DOHH2 (cell line): ENCODE measurements at regions not wholly inside any gene's neighbourhood (a gene's known extent, or its start where the extent isn't known, plus 50 kb on each side); places are given as distances from the start of the nearest gene placed in this dataset.

ENCODE experiments used
- EZH2phosphoT487 ChIP-seq: fragments of 200-600 bp; sonication (generic); IDR thresholded peaks from 2 replicates; pipeline ENCODE4 v1.6.1; 2017; ENCODE audit warnings: borderline replicate concordance, mild to moderate bottlenecking, antibody characterized with exemption, low read length, moderate library complexity, mixed read lengths
- TF ChIP-seq, protein P1 (sequence below): fragments of 200-600 bp; sonication (generic); IDR thresholded peaks from one replicate; pipeline ENCODE4 v1.5.1; 2014; ENCODE audit warnings: antibody characterized with exemption, mild to moderate bottlenecking, low read depth, low read length; ENCODE audit not compliant: poor library complexity, severe bottlenecking

GRCh38 chr13:19074519-19074918 lies 107.1 kb downstream of the TUBA3C start:
- TF ChIP-seq, protein P1, sequence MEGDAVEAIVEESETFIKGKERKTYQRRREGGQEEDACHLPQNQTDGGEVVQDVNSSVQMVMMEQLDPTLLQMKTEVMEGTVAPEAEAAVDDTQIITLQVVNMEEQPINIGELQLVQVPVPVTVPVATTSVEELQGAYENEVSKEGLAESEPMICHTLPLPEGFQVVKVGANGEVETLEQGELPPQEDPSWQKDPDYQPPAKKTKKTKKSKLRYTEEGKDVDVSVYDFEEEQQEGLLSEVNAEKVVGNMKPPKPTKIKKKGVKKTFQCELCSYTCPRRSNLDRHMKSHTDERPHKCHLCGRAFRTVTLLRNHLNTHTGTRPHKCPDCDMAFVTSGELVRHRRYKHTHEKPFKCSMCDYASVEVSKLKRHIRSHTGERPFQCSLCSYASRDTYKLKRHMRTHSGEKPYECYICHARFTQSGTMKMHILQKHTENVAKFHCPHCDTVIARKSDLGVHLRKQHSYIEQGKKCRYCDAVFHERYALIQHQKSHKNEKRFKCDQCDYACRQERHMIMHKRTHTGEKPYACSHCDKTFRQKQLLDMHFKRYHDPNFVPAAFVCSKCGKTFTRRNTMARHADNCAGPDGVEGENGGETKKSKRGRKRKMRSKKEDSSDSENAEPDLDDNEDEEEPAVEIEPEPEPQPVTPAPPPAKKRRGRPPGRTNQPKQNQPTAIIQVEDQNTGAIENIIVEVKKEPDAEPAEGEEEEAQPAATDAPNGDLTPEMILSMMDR, result no peak
- no peak for TF ChIP-seq EZH2phosphoT487
